ENCODE measurements at regions not wholly inside any gene's neighbourhood (a gene's known extent, or its start where the extent isn't known, plus 50 kb on each side); places are given as distances from the start of the nearest gene placed in this dataset.
A peak's percentile ranks its signal among the peaks of the same experiment; 100 is the strongest.

- DNase-seq (ENCODE audit: low read depth), result peak; percentile 10
- H3K4me3 ChIP-seq (ENCODE audit: low read depth, low read length), result no peak overlapping the region
- TF ChIP-seq, protein P1, sequence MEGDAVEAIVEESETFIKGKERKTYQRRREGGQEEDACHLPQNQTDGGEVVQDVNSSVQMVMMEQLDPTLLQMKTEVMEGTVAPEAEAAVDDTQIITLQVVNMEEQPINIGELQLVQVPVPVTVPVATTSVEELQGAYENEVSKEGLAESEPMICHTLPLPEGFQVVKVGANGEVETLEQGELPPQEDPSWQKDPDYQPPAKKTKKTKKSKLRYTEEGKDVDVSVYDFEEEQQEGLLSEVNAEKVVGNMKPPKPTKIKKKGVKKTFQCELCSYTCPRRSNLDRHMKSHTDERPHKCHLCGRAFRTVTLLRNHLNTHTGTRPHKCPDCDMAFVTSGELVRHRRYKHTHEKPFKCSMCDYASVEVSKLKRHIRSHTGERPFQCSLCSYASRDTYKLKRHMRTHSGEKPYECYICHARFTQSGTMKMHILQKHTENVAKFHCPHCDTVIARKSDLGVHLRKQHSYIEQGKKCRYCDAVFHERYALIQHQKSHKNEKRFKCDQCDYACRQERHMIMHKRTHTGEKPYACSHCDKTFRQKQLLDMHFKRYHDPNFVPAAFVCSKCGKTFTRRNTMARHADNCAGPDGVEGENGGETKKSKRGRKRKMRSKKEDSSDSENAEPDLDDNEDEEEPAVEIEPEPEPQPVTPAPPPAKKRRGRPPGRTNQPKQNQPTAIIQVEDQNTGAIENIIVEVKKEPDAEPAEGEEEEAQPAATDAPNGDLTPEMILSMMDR (IDR thresholded peaks at IDR 0.05; ENCODE audit: insufficient read depth, low read length), result no peak
Observed at GRCh38 chr18:77635451-77635850, 385.8 kb downstream of the GALR1 start.

DNA sequence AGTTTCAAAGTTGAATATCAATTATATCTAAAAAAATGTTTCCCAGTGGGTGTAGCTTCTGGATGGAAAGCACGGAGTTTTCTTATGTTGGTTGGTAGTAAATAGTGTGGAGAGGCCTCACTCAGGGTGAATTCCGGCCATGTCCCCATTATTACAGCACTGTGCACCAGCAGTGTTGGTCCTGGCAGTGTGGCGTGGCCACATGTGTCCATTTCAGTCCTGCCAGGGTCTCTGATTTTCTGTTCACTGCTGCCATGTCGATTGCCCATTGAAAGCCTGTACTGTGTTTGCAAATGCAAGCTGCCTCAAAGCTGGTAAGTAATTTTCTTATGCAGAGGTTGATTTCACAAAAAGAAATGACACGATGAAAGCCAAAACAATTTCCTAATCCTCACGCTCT, 386.2 kb downstream of the GALR1 start:
- TF ChIP-seq, protein P1 (IDR thresholded peaks at IDR 0.05; ENCODE audit: insufficient read depth, low read length), result no peak
- no peak overlapping the region for H3K4me3 ChIP-seq (ENCODE audit: low read depth, low read length)
- no peak for DNase-seq (ENCODE audit: low read depth)

- TF ChIP-seq, protein P1 (IDR thresholded peaks at IDR 0.05; ENCODE audit: insufficient read depth, low read length), result no peak
- H3K4me3 ChIP-seq (ENCODE audit: low read depth, low read length), result no peak overlapping the region
- no peak for DNase-seq (ENCODE audit: low read depth)
Observed at GRCh38 chr18:77645170-77645872, 395.7 kb downstream of the GALR1 start.

GRCh38 chr18:77647472-77647871, 397.8 kb downstream of the GALR1 start:
- no peak overlapping the region for H3K4me3 ChIP-seq (ENCODE audit: low read depth, low read length)
- no peak for DNase-seq (ENCODE audit: low read depth)
- TF ChIP-seq, protein P1 (IDR thresholded peaks at IDR 0.05; ENCODE audit: insufficient read depth, low read length), result no peak

DNA sequence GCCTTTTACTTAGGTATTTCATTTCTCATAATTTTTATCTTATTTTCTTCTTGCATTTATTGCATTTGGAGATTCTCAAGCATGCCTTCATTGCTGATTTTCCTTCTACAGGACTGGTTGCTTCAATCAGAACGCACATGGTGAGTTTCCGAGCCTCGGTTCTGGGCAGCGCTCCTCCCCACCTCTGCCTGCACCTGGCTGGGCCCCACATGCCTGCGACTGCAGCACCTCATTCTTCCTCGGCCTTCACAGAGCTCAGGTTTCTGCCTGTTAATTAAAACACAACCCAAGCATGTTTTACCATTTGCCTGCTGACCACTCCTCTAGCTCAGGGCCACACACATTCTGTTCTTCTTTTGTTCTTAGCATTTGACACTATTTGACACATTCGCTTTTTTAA, 398.8 kb downstream of the GALR1 start:
- no peak for DNase-seq (ENCODE audit: low read depth)
- TF ChIP-seq, protein P1 (IDR thresholded peaks at IDR 0.05; ENCODE audit: insufficient read depth, low read length), result no peak
- no peak overlapping the region for H3K4me3 ChIP-seq (ENCODE audit: low read depth, low read length)

GRCh38 chr18:77650799-77651385, 401.2 kb downstream of the GALR1 start:
- DNase-seq (ENCODE audit: low read depth), result peak; percentile 17
- no peak overlapping the region for H3K4me3 ChIP-seq (ENCODE audit: low read depth, low read length)
- TF ChIP-seq, protein P1 (IDR thresholded peaks at IDR 0.05; ENCODE audit: insufficient read depth, low read length), result peak; percentile 72

Data from fibroblast of the aortic adventitia (primary cell).